Spleen (tissue), 11 donors: ENCODE measurements at regions not wholly inside any gene's neighbourhood (a gene's known extent, or its start where the extent isn't known, plus 50 kb on each side); places are given as distances from the start of the nearest gene placed in this dataset.
"Not testable (repeated sequence)": the region's sequence is repeated elsewhere in the genome, so short reads cannot be mapped to it uniquely, and the experiment has no call there.

Experiments
- DNase-seq: peaks from one replicate; pipeline ENCODE4 v3.0.0-alpha.2; 2020
- H3K27ac ChIP-seq, 8 donors: fragments of 200-600 bp; sonication (generic) in 7 of 8; 1 replicate in 4 of 8; 2 replicates in 4 of 8; pipeline versions ENCODE4 v1.5.0 to v1.8.0; 2016 to 2021; ENCODE audit warnings: inconsistent platforms in 4 of 8, mild to moderate bottlenecking in 4 of 8, moderate library complexity in 1 of 8
- H3K27me3 ChIP-seq, 7 donors: fragments of 200-600 bp; sonication (generic) in 6 of 7; replicated peaks in 1 of 7; 1 replicate in 4 of 7; 2 replicates in 3 of 7; pipeline versions ENCODE4 v1.5.0 to v1.8.0; 2016 to 2021; ENCODE audit warnings: inconsistent platforms in 3 of 7, mild to moderate bottlenecking in 1 of 7
- H3K36me3 ChIP-seq, 6 donors: fragments of 200-600 bp; sonication (generic) in 5 of 6; 1 replicate in 4 of 6; 2 replicates in 2 of 6; pipeline versions ENCODE4 v1.5.0 to v1.8.0; 2016 to 2021; ENCODE audit warnings: inconsistent platforms in 2 of 6
- H3K4me1 ChIP-seq, 6 donors: fragments of 200-600 bp; sonication (generic) in 5 of 6; 1 replicate in 3 of 6; 2 replicates in 3 of 6; pipeline versions ENCODE4 v1.5.0 to v1.8.0; 2016 to 2021; ENCODE audit warnings: inconsistent platforms in 3 of 6
- H3K4me3 ChIP-seq, 8 donors: fragments of 200-600 bp; sonication (generic) in 7 of 8; 1 replicate in 4 of 8; 2 replicates in 4 of 8; pipeline versions ENCODE4 v1.5.0 to v1.8.0; 2016 to 2021; ENCODE audit warnings: inconsistent platforms in 4 of 8, mild to moderate bottlenecking in 4 of 8, moderate library complexity in 2 of 8
- H3K9me3 ChIP-seq, 8 donors: fragments of 200-600 bp; sonication (generic) in 7 of 8; 1 replicate in 4 of 8; 2 replicates in 4 of 8; pipeline versions ENCODE4 v1.5.0 to v1.8.0; 2016 to 2021; ENCODE audit warnings: inconsistent platforms in 4 of 8
- CTCF ChIP-seq, 11 experiments: fragments of 200-600 bp in 7 of 11; fragments of 450-650 bp in 4 of 11; sonication (generic) in 4 of 11; IDR thresholded peaks in 8 of 11; conservative IDR thresholded peaks in 3 of 11; 1 replicate in 7 of 11; 2 replicates in 4 of 11; pipeline versions ENCODE4 v1.4.0 to v1.8.0; 2016 to 2021; ENCODE audit warnings: antibody characterized with exemption in 11 of 11, inconsistent platforms in 4 of 11, mild to moderate bottlenecking in 1 of 11
- POLR2A ChIP-seq, 3 donors: fragments of 450-650 bp; IDR thresholded peaks; one replicate each; pipeline ENCODE4 v1.5.1; 2017; ENCODE audit warnings: antibody characterized with exemption in 3 of 3, mild to moderate bottlenecking in 1 of 3
- POLR2AphosphoS5 ChIP-seq, 3 donors: sonication (generic); formaldehyde crosslinking; IDR thresholded peaks; one replicate each; pipeline ENCODE4 v1.5.1; 2017; ENCODE audit warnings: antibody characterized with exemption in 3 of 3
- WGBS, 5 donors: extraction: QIAGEN DNeasy Blood & Tissue Kit in 3 of 5; methylation state at CpG; one replicate each; pipeline versions ENCODE4 v1.1.5 to v1.1.7; 2013 to 2018; 5-methylcytosine and 5-hydroxymethylcytosine counted together
- intact Hi-C: fragments of 100-400 bp; cut with DNase I; formaldehyde crosslinking; loops from one replicate; pipeline ENCODE4 v1.15.0; 2023; ENCODE audit warnings: low total_unique reads
- donor health status: healthy with polysubstance abuse.
- donor health status: DM: no; HTN: no; CAD: no; lungs with moderate emphysema.
- donor health status: DM: no; HTN: no; CAD: no.
- donor health status: Bipolar disorder and iron deficiency.
- donor health status: healthy.
- donor health status: DM: no; HTN: no; CAD: no.
- donor health status: DM: yes; HTN: yes; CAD: no.

- no peaks in the 10 kb centered on the region for H3K27me3 ChIP-seq
- no peak overlapping the region for H3K4me3 ChIP-seq
- TF ChIP-seq POLR2AphosphoS5 (IDR thresholded peaks at IDR 0.05) (no peak), POLR2A (IDR thresholded peaks at IDR 0.05) (no peak), CTCF (IDR thresholded peaks at IDR 0.05 in 8 of 11, conservative IDR thresholded peaks at IDR 0.05 in 3 of 11) (no peak)
- H3K36me3 ChIP-seq: no peaks in the 10 kb centered on the region
- intact Hi-C loops: no loop called here
- no peaks in the 10 kb centered on the region for H3K4me1 ChIP-seq
- WGBS, 5 donors: 73 to 87% (median 81%) methylated on average over 5 of the region's 5 CpGs
- no peak for DNase-seq
- peaks cover 0 to 20% (median 7%) of the 10 kb centered on the region in 8 donors for H3K9me3 ChIP-seq
- no peak overlapping the region for H3K27ac ChIP-seq
Measured at GRCh38 chr10:83769281-83769820, 370.0 kb upstream of the GHITM start.

GRCh38 chr10:83786701-83787100 lies 352.6 kb upstream of the GHITM start:
- DNase-seq, H3K27me3 ChIP-seq, H3K4me1 ChIP-seq, H3K27ac ChIP-seq, H3K4me3 ChIP-seq, H3K36me3 ChIP-seq, intact Hi-C loops: not testable (repeated sequence)
- 90 to 95% (median 91%) methylated on average over 23 to 25 of the region's 25 CpGs for WGBS, 5 donors
- H3K9me3 ChIP-seq: peaks cover 0 to 48% (median 40%) of the 10 kb centered on the region in 8 donors

GRCh38 chr10:83801983-83802382 lies 337.3 kb upstream of the GHITM start:
- intact Hi-C loops: no loop called here
- H3K9me3 ChIP-seq: peaks cover 0 to 16% (median 9%) of the 10 kb centered on the region in 8 donors
- no peak overlapping the region for H3K4me3 ChIP-seq
- H3K36me3 ChIP-seq: no peaks in the 10 kb centered on the region
- no peak for DNase-seq
- no peak overlapping the region for H3K27ac ChIP-seq
- no peaks in the 10 kb centered on the region for H3K27me3 ChIP-seq
- no peaks in the 10 kb centered on the region for H3K4me1 ChIP-seq
- TF ChIP-seq POLR2AphosphoS5 (IDR thresholded peaks at IDR 0.05) (no peak), CTCF (IDR thresholded peaks at IDR 0.05 in 8 of 11, conservative IDR thresholded peaks at IDR 0.05 in 3 of 11) (no peak), POLR2A (IDR thresholded peaks at IDR 0.05) (no peak)

GRCh38 chr10:83806717-83807116 lies 332.6 kb upstream of the GHITM start:
- no peaks in the 10 kb centered on the region for H3K27me3 ChIP-seq
- H3K9me3 ChIP-seq: peaks cover 0 to under 1% (median 0%) of the 10 kb centered on the region in 8 donors
- H3K4me3 ChIP-seq: no peak overlapping the region
- no peak overlapping the region for H3K27ac ChIP-seq
- no peaks in the 10 kb centered on the region for H3K36me3 ChIP-seq
- no peak for DNase-seq
- intact Hi-C loops: no loop called here
- H3K4me1 ChIP-seq: no peaks in the 10 kb centered on the region
- TF ChIP-seq POLR2A (IDR thresholded peaks at IDR 0.05) (no peak), POLR2AphosphoS5 (IDR thresholded peaks at IDR 0.05) (no peak), CTCF (IDR thresholded peaks at IDR 0.05 in 8 of 11, conservative IDR thresholded peaks at IDR 0.05 in 3 of 11) (no peak)

- no peaks in the 10 kb centered on the region for H3K27me3 ChIP-seq
- H3K27ac ChIP-seq: no peak overlapping the region
- intact Hi-C loops: no loop called here
- no peak for DNase-seq
- no peaks in the 10 kb centered on the region for H3K9me3 ChIP-seq
- no peaks in the 10 kb centered on the region for H3K36me3 ChIP-seq
- 70 to 80% (median 75%) methylated on average over 2 of the region's 2 CpGs for WGBS, 5 donors
- TF ChIP-seq POLR2AphosphoS5 (IDR thresholded peaks at IDR 0.05): no peak
- no peak for TF ChIP-seq POLR2A (IDR thresholded peaks at IDR 0.05)
- no peak for TF ChIP-seq CTCF (IDR thresholded peaks at IDR 0.05 in 8 of 11, conservative IDR thresholded peaks at IDR 0.05 in 3 of 11)
- no peaks in the 10 kb centered on the region for H3K4me1 ChIP-seq
- no peak overlapping the region for H3K4me3 ChIP-seq
Measured at GRCh38 chr10:83809001-83809400, 330.3 kb upstream of the GHITM start.
